WTC11 (cell line): ENCODE measurements at regions not wholly inside any gene's neighbourhood (a gene's known extent, or its start where the extent isn't known, plus 50 kb on each side); places are given as distances from the start of the nearest gene placed in this dataset.

Source experiments
- ATAC-seq: fragments of 200-7000 bp; cut with Tn5 transposase; 2 replicates; pipeline ENCODE4 v1.10.0; 2021; ENCODE audit warnings: mild to moderate bottlenecking, moderate library complexity
- CTCF ChIA-PET: fragments of 300-600 bp; sonication (Branson Sonifier 250); formaldehyde crosslinking; loops from one replicate; lab custom pipeline; 2021; ENCODE audit warnings: antibody characterized with exemption; lab: Charles Lee
- POLR2A ChIA-PET: fragments of 350-600 bp; sonication (Branson Sonifier 250); formaldehyde crosslinking; loops from one replicate; lab custom pipeline; 2021; ENCODE audit warnings: antibody characterized with exemption; lab: Charles Lee
- DNase-seq: peaks from one replicate; pipeline ENCODE4 v3.0.0; 2021; ENCODE audit warnings: low spot score
- H3K27ac Mint-ChIP-seq: 2 replicates; pipeline ENCODE4 v1.8.0; 2021; ENCODE audit warnings: mixed read lengths
- H3K27me3 Mint-ChIP-seq: 2 replicates; pipeline ENCODE4 v1.8.0; 2021; ENCODE audit warnings: low read depth, mild to moderate bottlenecking, moderate library complexity, mixed read lengths
- H3K36me3 Mint-ChIP-seq: 2 replicates; pipeline ENCODE4 v1.8.0; 2021; ENCODE audit warnings: mixed read lengths
- H3K4me1 Mint-ChIP-seq: 2 replicates; pipeline ENCODE4 v1.8.0; 2022; ENCODE audit warnings: mixed read lengths
- H3K4me3 Mint-ChIP-seq: 2 replicates; pipeline ENCODE4 v1.8.0; 2021; ENCODE audit warnings: mild to moderate bottlenecking, moderate library complexity, mixed read lengths
- H3K9me3 Mint-ChIP-seq: 2 replicates; pipeline ENCODE4 v1.8.0; 2021; ENCODE audit warnings: mixed read lengths
- CBFB ChIP-seq: sonication (generic); formaldehyde crosslinking; IDR thresholded peaks from 2 replicates; pipeline ENCODE4 v1.8.1; 2022; ENCODE audit warnings: mild to moderate bottlenecking, low read depth, missing genetic modification reagents
- CDX4 ChIP-seq: fragments of 250-450 bp; sonication (Bioruptor Pico); IDR thresholded peaks from 2 replicates; pipeline ENCODE4 v1.9.0; 2021; ENCODE audit warnings: moderate library complexity, mild to moderate bottlenecking, inconsistent platforms, borderline replicate concordance
- CREB1 ChIP-seq: sonication (generic); formaldehyde crosslinking; IDR thresholded peaks from 2 replicates; pipeline ENCODE4 v1.8.0; 2023; ENCODE audit warnings: mild to moderate bottlenecking, missing genetic modification reagents
- ELF4 ChIP-seq: sonication (generic); formaldehyde crosslinking; IDR thresholded peaks from 2 replicates; pipeline ENCODE4 v1.8.1; 2022; ENCODE audit warnings: low read depth, mild to moderate bottlenecking, moderate library complexity, missing genetic modification reagents
- FOXP4 ChIP-seq: sonication (generic); formaldehyde crosslinking; IDR thresholded peaks from 2 replicates; pipeline ENCODE4 v1.8.0; 2022; ENCODE audit warnings: mild to moderate bottlenecking, missing genetic modification reagents
- GABPB1 ChIP-seq: sonication (generic); formaldehyde crosslinking; IDR thresholded peaks from 2 replicates; pipeline ENCODE4 v1.8.1; 2023; ENCODE audit warnings: mild to moderate bottlenecking, missing genetic modification reagents
- JAZF1 ChIP-seq: fragments of 250-450 bp; sonication (Bioruptor Pico); IDR thresholded peaks from 2 replicates; pipeline ENCODE4 v1.9.0; 2021; ENCODE audit warnings: moderate library complexity, mild to moderate bottlenecking, inconsistent platforms
- MYBL2 ChIP-seq: sonication (generic); formaldehyde crosslinking; IDR thresholded peaks from 2 replicates; pipeline ENCODE4 v1.8.1; 2023; ENCODE audit warnings: mild to moderate bottlenecking, moderate library complexity, missing genetic modification reagents
- NR1H2 ChIP-seq: sonication (generic); formaldehyde crosslinking; IDR thresholded peaks from 2 replicates; pipeline ENCODE4 v1.9.0; 2021; ENCODE audit warnings: mild to moderate bottlenecking, moderate library complexity, missing genetic modification reagents
- TCF7 ChIP-seq: sonication (generic); formaldehyde crosslinking; IDR thresholded peaks from 2 replicates; pipeline ENCODE4 v1.8.0; 2022; ENCODE audit warnings: mild to moderate bottlenecking, low read depth, missing genetic modification reagents, moderate library complexity
- TP53 ChIP-seq: sonication (generic); formaldehyde crosslinking; IDR thresholded peaks from 2 replicates; pipeline ENCODE4 v1.8.1; 2023; ENCODE audit warnings: mild to moderate bottlenecking, missing genetic modification reagents
- ZBTB21 ChIP-seq: sonication (generic); formaldehyde crosslinking; IDR thresholded peaks from 2 replicates; pipeline ENCODE4 v1.8.1; 2023; ENCODE audit warnings: mild to moderate bottlenecking, missing genetic modification reagents, borderline replicate concordance
- ZNF121 ChIP-seq: sonication (generic); formaldehyde crosslinking; IDR thresholded peaks from 2 replicates; pipeline ENCODE4 v1.8.0; 2023; ENCODE audit warnings: missing genetic modification reagents
- ZNF219 ChIP-seq: sonication (generic); formaldehyde crosslinking; IDR thresholded peaks from 2 replicates; pipeline ENCODE4 v1.8.0; 2023; ENCODE audit warnings: missing genetic modification reagents, mild to moderate bottlenecking, borderline replicate concordance
- ZNF416 ChIP-seq: fragments of 250-450 bp; sonication (Bioruptor Pico); IDR thresholded peaks from 2 replicates; pipeline ENCODE4 v1.9.0; 2021; ENCODE audit warnings: mild to moderate bottlenecking, inconsistent platforms
- TF ChIP-seq, protein P1 (sequence below): fragments of 250-450 bp; sonication (Bioruptor Pico); IDR thresholded peaks from 2 replicates; pipeline ENCODE4 v2.1.2; 2022; ENCODE audit warnings: mild to moderate bottlenecking, moderate library complexity
- TF ChIP-seq, protein P2 (sequence below): fragments of 250-450 bp; sonication (Bioruptor Pico); IDR thresholded peaks from 2 replicates; pipeline ENCODE4 v1.8.0; 2021; ENCODE audit warnings: mild to moderate bottlenecking
- TF ChIP-seq, protein P3 (sequence below): sonication (generic); formaldehyde crosslinking; IDR thresholded peaks from 2 replicates; pipeline ENCODE4 v1.8.1; 2022; ENCODE audit warnings: low read depth, mild to moderate bottlenecking, moderate library complexity, missing genetic modification reagents, borderline replicate concordance

GRCh38 chr12:83603106-83603505, 916.4 kb downstream of the TMTC2 start:
- ATAC-seq, result no peak
- DNase-seq, result no peak
- TF ChIP-seq TP53 (CRISPR knock-in tag) (no peak), GABPB1 (CRISPR knock-in tag) (no peak), ZBTB21 (CRISPR knock-in tag) (no peak), ELF4 (CRISPR knock-in tag) (no peak), JAZF1 (no peak), ZNF416 (CRISPR knock-in tag) (no peak), ZNF121 (no peak)
- TF ChIP-seq, protein P1, sequence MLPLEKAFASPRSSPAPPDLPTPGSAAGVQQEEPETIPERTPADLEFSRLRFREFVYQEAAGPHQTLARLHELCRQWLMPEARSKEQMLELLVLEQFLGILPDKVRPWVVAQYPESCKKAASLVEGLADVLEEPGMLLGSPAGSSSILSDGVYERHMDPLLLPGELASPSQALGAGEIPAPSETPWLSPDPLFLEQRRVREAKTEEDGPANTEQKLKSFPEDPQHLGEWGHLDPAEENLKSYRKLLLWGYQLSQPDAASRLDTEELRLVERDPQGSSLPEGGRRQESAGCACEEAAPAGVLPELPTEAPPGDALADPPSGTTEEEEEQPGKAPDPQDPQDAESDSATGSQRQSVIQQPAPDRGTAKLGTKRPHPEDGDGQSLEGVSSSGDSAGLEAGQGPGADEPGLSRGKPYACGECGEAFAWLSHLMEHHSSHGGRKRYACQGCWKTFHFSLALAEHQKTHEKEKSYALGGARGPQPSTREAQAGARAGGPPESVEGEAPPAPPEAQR (CRISPR knock-in tag), result no peak
- TF ChIP-seq, protein P2, sequence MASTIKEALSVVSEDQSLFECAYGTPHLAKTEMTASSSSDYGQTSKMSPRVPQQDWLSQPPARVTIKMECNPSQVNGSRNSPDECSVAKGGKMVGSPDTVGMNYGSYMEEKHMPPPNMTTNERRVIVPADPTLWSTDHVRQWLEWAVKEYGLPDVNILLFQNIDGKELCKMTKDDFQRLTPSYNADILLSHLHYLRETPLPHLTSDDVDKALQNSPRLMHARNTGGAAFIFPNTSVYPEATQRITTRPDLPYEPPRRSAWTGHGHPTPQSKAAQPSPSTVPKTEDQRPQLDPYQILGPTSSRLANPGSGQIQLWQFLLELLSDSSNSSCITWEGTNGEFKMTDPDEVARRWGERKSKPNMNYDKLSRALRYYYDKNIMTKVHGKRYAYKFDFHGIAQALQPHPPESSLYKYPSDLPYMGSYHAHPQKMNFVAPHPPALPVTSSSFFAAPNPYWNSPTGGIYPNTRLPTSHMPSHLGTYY, result no peak
- TF ChIP-seq, all 79 proteins: peak for 0
- Mint-ChIP-seq H3K27me3 (no peaks in the 10 kb centered on the region), H3K9me3 (peaks cover 58% of the 10 kb centered on the region), H3K4me3 (no peak overlapping the region), H3K27ac (no peak overlapping the region), H3K36me3 (peaks cover 39% of the 10 kb centered on the region), H3K4me1 (no peaks in the 10 kb centered on the region)
- CTCF ChIA-PET, result interaction anchor here (0.6 to 1.0 kb wide), 2 partner anchors 220 to 917 kb away, joined by 3 read pairs; no protein-coding TSS in a partner anchor
- POLR2A ChIA-PET, result no interaction called here

GRCh38 chr12:83575326-83575725, 888.6 kb downstream of the TMTC2 start:
- POLR2A ChIA-PET, result no interaction called here
- H3K27me3 Mint-ChIP-seq, result no peaks in the 10 kb centered on the region
- ATAC-seq (no peak), DNase-seq (no peak)
- H3K4me1 Mint-ChIP-seq, result no peaks in the 10 kb centered on the region
- no peak overlapping the region for H3K4me3 Mint-ChIP-seq
- H3K27ac Mint-ChIP-seq, result no peak overlapping the region
- H3K9me3 Mint-ChIP-seq, result peaks cover 2% of the 10 kb centered on the region
- TF ChIP-seq, protein P3, sequence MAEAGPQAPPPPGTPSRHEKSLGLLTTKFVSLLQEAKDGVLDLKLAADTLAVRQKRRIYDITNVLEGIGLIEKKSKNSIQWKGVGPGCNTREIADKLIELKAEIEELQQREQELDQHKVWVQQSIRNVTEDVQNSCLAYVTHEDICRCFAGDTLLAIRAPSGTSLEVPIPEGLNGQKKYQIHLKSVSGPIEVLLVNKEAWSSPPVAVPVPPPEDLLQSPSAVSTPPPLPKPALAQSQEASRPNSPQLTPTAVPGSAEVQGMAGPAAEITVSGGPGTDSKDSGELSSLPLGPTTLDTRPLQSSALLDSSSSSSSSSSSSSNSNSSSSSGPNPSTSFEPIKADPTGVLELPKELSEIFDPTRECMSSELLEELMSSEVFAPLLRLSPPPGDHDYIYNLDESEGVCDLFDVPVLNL (CRISPR knock-in tag), result no peak
- TF ChIP-seq, all 79 proteins: peak for 0
- no peaks in the 10 kb centered on the region; the same call in 1 of the 2 replicates for H3K36me3 Mint-ChIP-seq
- CTCF ChIA-PET, result no interaction called here

- DNase-seq, result no peak
- no peaks in the 10 kb centered on the region; the same call in 1 of the 2 replicates for H3K36me3 Mint-ChIP-seq
- ATAC-seq, result no peak
- no peaks in the 10 kb centered on the region for H3K4me1 Mint-ChIP-seq
- peaks cover 6% of the 10 kb centered on the region for H3K9me3 Mint-ChIP-seq
- CTCF ChIA-PET, result no interaction called here
- no peak overlapping the region for H3K4me3 Mint-ChIP-seq
- no peak overlapping the region for H3K27ac Mint-ChIP-seq
- no peaks in the 10 kb centered on the region for H3K27me3 Mint-ChIP-seq
- no peak for TF ChIP-seq ZNF219
- TF ChIP-seq CBFB, result no peak
- TF ChIP-seq FOXP4 (CRISPR knock-in tag), result no peak
- no peak for TF ChIP-seq CDX4 (CRISPR knock-in tag)
- no peak for TF ChIP-seq TCF7
- no peak for TF ChIP-seq MYBL2 (CRISPR knock-in tag)
- no peak for TF ChIP-seq NR1H2
- TF ChIP-seq CREB1 (CRISPR knock-in tag), result no peak
- POLR2A ChIA-PET, result no interaction called here
Measured at GRCh38 chr12:83574142-83574541, 887.4 kb downstream of the TMTC2 start.
